ENCODE measurements at regions not wholly inside any gene's neighbourhood (a gene's known extent, or its start where the extent isn't known, plus 50 kb on each side); places are given as distances from the start of the nearest gene placed in this dataset.

- TF ChIP-seq, protein P1, sequence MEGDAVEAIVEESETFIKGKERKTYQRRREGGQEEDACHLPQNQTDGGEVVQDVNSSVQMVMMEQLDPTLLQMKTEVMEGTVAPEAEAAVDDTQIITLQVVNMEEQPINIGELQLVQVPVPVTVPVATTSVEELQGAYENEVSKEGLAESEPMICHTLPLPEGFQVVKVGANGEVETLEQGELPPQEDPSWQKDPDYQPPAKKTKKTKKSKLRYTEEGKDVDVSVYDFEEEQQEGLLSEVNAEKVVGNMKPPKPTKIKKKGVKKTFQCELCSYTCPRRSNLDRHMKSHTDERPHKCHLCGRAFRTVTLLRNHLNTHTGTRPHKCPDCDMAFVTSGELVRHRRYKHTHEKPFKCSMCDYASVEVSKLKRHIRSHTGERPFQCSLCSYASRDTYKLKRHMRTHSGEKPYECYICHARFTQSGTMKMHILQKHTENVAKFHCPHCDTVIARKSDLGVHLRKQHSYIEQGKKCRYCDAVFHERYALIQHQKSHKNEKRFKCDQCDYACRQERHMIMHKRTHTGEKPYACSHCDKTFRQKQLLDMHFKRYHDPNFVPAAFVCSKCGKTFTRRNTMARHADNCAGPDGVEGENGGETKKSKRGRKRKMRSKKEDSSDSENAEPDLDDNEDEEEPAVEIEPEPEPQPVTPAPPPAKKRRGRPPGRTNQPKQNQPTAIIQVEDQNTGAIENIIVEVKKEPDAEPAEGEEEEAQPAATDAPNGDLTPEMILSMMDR (IDR thresholded peaks at IDR 0.05): no peak
- TF ChIP-seq EP300 (IDR thresholded peaks at IDR 0.05): no peak
- TF ChIP-seq POLR2AphosphoS5 (IDR thresholded peaks at IDR 0.05): no peak
These were observed 534.1 kb downstream of the TUSC7 start for GRCh38 chr3:117243657-117244056.
